ENCODE measurements at regions not wholly inside any gene's neighbourhood (a gene's known extent, or its start where the extent isn't known, plus 50 kb on each side); places are given as distances from the start of the nearest gene placed in this dataset.

DNA sequence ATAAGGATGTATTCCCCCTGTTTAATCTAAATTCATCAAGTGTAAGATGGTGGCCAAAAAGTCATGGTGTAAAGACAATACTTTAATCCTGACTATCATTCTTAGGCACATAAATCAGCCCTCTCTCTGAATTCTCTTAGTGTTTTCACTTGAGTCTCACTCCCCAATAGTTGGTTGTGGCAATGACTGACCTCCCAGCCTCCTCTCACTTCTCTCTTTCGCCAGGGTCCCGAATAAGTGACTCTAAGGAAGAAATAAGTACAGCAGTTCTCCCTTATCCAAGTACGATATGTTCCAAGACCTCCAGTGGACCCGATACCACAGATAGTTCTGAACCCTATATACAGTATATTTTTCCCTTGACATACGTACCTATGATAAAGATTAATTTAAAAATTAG, 335.3 kb downstream of the MAF start:
- no peak for DNase-seq (ENCODE audit: low read depth in 2 of 2)

DNA sequence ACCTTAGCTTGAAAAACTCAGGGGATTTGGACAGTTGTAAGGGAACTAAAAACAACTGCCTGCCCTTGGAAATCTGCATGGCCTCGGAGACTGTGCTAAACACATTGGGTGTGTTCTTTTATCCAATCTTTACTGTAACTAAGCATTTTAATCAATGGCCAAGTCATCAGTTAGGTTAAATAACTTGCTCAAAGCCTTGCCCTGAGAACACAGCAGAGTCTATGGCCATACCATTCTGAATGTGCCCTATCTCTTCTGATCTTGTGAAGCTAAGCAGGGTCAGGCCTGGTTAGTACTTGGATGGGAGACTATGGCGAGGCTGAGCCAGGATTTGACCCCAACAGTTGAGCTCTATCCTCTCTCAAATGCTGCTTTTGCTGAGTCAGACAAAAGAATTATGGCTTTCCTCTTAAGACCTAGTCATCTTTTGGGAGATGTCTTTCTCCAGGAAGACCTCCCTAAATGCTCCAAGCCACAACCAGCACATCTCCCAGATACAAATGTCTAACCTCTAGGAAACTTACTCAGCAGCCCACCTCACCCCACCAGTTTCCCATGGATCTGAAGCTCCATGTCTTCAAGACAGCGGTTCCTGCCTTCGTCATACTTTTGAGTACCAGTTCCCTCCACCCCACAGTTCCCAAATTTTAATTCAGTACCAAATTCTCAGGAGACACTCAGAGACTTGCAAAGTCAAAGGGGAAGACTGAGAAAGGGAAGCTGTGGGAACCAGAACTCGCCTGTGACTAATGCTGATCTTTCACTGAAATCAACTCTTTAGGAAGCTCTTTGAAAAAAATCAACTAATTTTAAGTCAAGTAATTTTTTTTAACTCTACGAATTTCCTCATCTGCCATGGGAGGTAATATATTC, 336.1 kb downstream of the MAF start:
- DNase-seq (ENCODE audit: low read depth in 2 of 2), result no peak

DNA sequence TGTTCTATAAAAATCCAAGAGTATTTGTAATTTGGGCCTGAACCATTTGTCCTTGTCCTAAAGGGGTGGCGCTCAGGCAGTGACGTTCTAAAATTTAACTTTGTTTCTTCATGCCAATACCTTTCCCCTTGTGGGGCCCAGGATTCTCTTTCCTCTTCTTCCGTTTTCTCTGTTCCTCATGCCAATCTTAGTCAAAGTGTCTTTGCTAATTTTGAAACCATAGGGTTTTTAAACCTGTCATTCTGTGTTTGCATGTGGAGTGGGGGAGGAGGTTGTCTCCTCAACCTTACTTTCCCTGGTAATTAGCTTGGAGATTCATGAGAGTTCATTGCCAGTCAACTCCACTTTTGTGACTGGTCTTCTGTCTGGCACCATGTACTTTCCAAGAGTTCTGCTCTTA, 337.1 kb downstream of the MAF start:
- no peak for DNase-seq (ENCODE audit: low read depth in 2 of 2)
